H9 (cell line): ENCODE measurements at regions not wholly inside any gene's neighbourhood (a gene's known extent, or its start where the extent isn't known, plus 50 kb on each side); places are given as distances from the start of the nearest gene placed in this dataset.
A peak's percentile ranks its signal among the peaks of the same experiment; 100 is the strongest.

ENCODE experiments used
- DNase-seq: peaks from one replicate; pipeline ENCODE4 v3.0.0-alpha.2; 2017
- H2AFZ ChIP-seq: one replicate; pipeline ENCODE4 v1.6.1; 2013; ENCODE audit warnings: mild to moderate bottlenecking, low read length, control low read depth, moderate library complexity
- H2AK5ac ChIP-seq: 2 replicates; pipeline ENCODE4 v1.6.1; 2013; ENCODE audit warnings: low read length, control low read depth, mixed read lengths; ENCODE audit not compliant: insufficient read length
- H2BK120ac ChIP-seq: one replicate; pipeline ENCODE4 v1.6.1; 2013; ENCODE audit warnings: low read depth, mild to moderate bottlenecking, low read length, control low read depth, inconsistent platforms; ENCODE audit not compliant: poor library complexity, severe bottlenecking
- H2BK12ac ChIP-seq: 2 replicates; pipeline ENCODE4 v1.6.1; 2013; ENCODE audit warnings: low read length, control low read depth, mixed read lengths, low read depth; ENCODE audit not compliant: insufficient read length
- H2BK15ac ChIP-seq: 2 replicates; pipeline ENCODE4 v1.6.1; 2013; ENCODE audit warnings: low read depth, low read length, control low read depth
- H2BK20ac ChIP-seq: one replicate; pipeline ENCODE4 v1.6.1; 2013; ENCODE audit warnings: low read depth, mild to moderate bottlenecking, low read length, control low read depth, inconsistent platforms; ENCODE audit not compliant: poor library complexity, severe bottlenecking
- H2BK5ac ChIP-seq: 2 replicates; pipeline ENCODE4 v1.6.1; 2013; ENCODE audit warnings: low read length, control low read depth, mixed read lengths; ENCODE audit not compliant: insufficient read length
- H3K14ac ChIP-seq: 2 replicates; pipeline ENCODE4 v1.6.1; 2013; ENCODE audit warnings: low read length, control low read depth; ENCODE audit not compliant: insufficient read depth
- H3K18ac ChIP-seq: 2 replicates; pipeline ENCODE4 v1.6.1; 2013; ENCODE audit warnings: low read depth, mild to moderate bottlenecking, mixed read lengths, low read length, control low read depth; ENCODE audit not compliant: insufficient read length
- H3K23ac ChIP-seq: 2 replicates; pipeline ENCODE4 v1.6.1; 2013; ENCODE audit warnings: low read length, control low read depth, mixed read lengths, low read depth; ENCODE audit not compliant: insufficient read length
- H3K23me2 ChIP-seq: 2 replicates; pipeline ENCODE4 v1.6.1; 2013; ENCODE audit warnings: low read depth, mild to moderate bottlenecking, mixed read lengths, low read length, control low read depth; ENCODE audit not compliant: insufficient read length, poor library complexity, severe bottlenecking
- H3K27ac ChIP-seq: 2 replicates; pipeline ENCODE4 v1.5.1; 2013; ENCODE audit warnings: low read length, control low read depth, mixed read lengths, low read depth; ENCODE audit not compliant: insufficient read length
- H3K27me3 ChIP-seq: 2 replicates; pipeline ENCODE4 v1.6.1; 2013; ENCODE audit warnings: low read length, control low read depth, inconsistent platforms; ENCODE audit not compliant: insufficient read depth
- H3K4ac ChIP-seq: 2 replicates; pipeline ENCODE4 v1.6.1; 2013; ENCODE audit warnings: low read depth, mild to moderate bottlenecking, control low read depth, inconsistent platforms, low read length, moderate library complexity
- H3K4me1 ChIP-seq: 2 replicates; pipeline ENCODE4 v1.6.1; 2013; ENCODE audit warnings: low read length, control low read depth, inconsistent platforms; ENCODE audit not compliant: insufficient read depth
- H3K4me2 ChIP-seq: 2 replicates; pipeline ENCODE4 v1.6.1; 2013; ENCODE audit warnings: low read length, control low read depth, mixed read lengths; ENCODE audit not compliant: insufficient read length, insufficient read depth
- H3K56ac ChIP-seq: 2 replicates; pipeline ENCODE4 v1.6.1; 2013; ENCODE audit warnings: low read depth, mild to moderate bottlenecking, mixed read lengths, low read length, control low read depth; ENCODE audit not compliant: insufficient read length
- H3K79me1 ChIP-seq: 2 replicates; pipeline ENCODE4 v1.6.1; 2013; ENCODE audit warnings: low read depth, mild to moderate bottlenecking, moderate library complexity, low read length, control low read depth, inconsistent platforms; ENCODE audit not compliant: insufficient read depth, poor library complexity, severe bottlenecking
- H3K79me2 ChIP-seq: 2 replicates; pipeline ENCODE4 v1.6.1; 2013; ENCODE audit warnings: low read length, control low read depth, inconsistent platforms; ENCODE audit not compliant: insufficient read depth
- H3K9ac ChIP-seq: 2 replicates; pipeline ENCODE4 v1.6.1; 2013; ENCODE audit warnings: low read length, control low read depth, mixed read lengths; ENCODE audit not compliant: insufficient read length; ENCODE audit errors: extremely low read depth
- H3K9me3 ChIP-seq: one replicate; pipeline ENCODE4 v1.6.1; 2013; ENCODE audit warnings: low read depth, low read length, inconsistent platforms; ENCODE audit not compliant: control insufficient read depth
- H3T11ph ChIP-seq: one replicate; pipeline ENCODE4 v1.6.1; 2013; ENCODE audit warnings: mild to moderate bottlenecking, low read length, control low read depth, inconsistent platforms
- H4K20me1 ChIP-seq: one replicate; pipeline ENCODE4 v1.6.1; 2013; ENCODE audit not compliant: control insufficient read depth, insufficient read length, insufficient read depth
- H4K5ac ChIP-seq: 2 replicates; pipeline ENCODE4 v1.6.1; 2013; ENCODE audit warnings: low read depth, mild to moderate bottlenecking, mixed read lengths, low read length, control low read depth; ENCODE audit not compliant: insufficient read length
- H4K8ac ChIP-seq: replicated peaks from 2 replicates; pipeline ENCODE4 v1.6.1; 2013; ENCODE audit warnings: low read length, control low read depth, mixed read lengths, low read depth; ENCODE audit not compliant: insufficient read length
- H4K91ac ChIP-seq: 2 replicates; pipeline ENCODE4 v1.6.1; 2013; ENCODE audit warnings: low read depth, mild to moderate bottlenecking, moderate library complexity, mixed read lengths, low read length, control low read depth; ENCODE audit not compliant: insufficient read length
- H3K27ac Mint-ChIP-seq, 3 experiments: 2 replicates in 2 of 3; 3 replicates in 1 of 3; pipeline ENCODE4 v1.8.0; 2020 to 2021; ENCODE audit warnings: mixed read lengths in 3 of 3, mild to moderate bottlenecking in 1 of 3, moderate library complexity in 1 of 3
- H3K27me3 Mint-ChIP-seq: 2 replicates; pipeline ENCODE4 v1.8.0; 2021; ENCODE audit warnings: low read depth, mild to moderate bottlenecking, moderate library complexity, mixed read lengths
- H3K36me3 Mint-ChIP-seq, 3 experiments: 2 replicates in 2 of 3; 3 replicates in 1 of 3; pipeline ENCODE4 v1.8.0; 2020 to 2021; ENCODE audit warnings: low read depth in 3 of 3, mixed read lengths in 3 of 3; ENCODE audit not compliant: insufficient read depth in 1 of 3
- H3K4me1 Mint-ChIP-seq, 2 experiments: 2 replicates each; pipeline ENCODE4 v1.8.0; 2020; ENCODE audit warnings: mixed read lengths in 2 of 2
- H3K4me3 Mint-ChIP-seq, 2 experiments: 2 replicates in 1 of 2; 3 replicates in 1 of 2; pipeline ENCODE4 v1.8.0; 2020 to 2021; ENCODE audit warnings: mild to moderate bottlenecking in 2 of 2, mixed read lengths in 2 of 2, moderate library complexity in 1 of 2
- H3K9me3 Mint-ChIP-seq, 2 experiments: 2 replicates in 1 of 2; 3 replicates in 1 of 2; pipeline ENCODE4 v1.8.0; 2020; ENCODE audit warnings: mild to moderate bottlenecking in 2 of 2, mixed read lengths in 2 of 2, moderate library complexity in 1 of 2
- CTCF ChIP-seq: fragments of 200-600 bp; sonication (generic); conservative IDR thresholded peaks from 3 replicates; pipeline ENCODE4 v1.8.0; 2021; ENCODE audit warnings: antibody characterized with exemption, mild to moderate bottlenecking
- whole genome bisulfite sequencing: extraction: QIAGEN DNeasy Blood & Tissue Kit; methylation state at CpG from one replicate; pipeline ENCODE4 v1.1.7; 2013; ENCODE audit warnings: missing lambda C conversion rate, low lambda C conversion rate, mixed read lengths; ENCODE audit not compliant: insufficient read length; ENCODE audit errors: extremely low coverage; 5-methylcytosine and 5-hydroxymethylcytosine counted together

- Histone ChIP-seq H3K4me1 (0 out of 2 replicates have a peak, but pooled peaks cover 4% of the 10 kb centered on the region), H4K20me1 (no peaks in the 10 kb centered on the region), H3K79me1 (no peaks in the 10 kb centered on the region), H3K18ac (no peak overlapping the region), H3K4ac (no peak overlapping the region), H2BK12ac (no peak overlapping the region), H3K14ac (no peak overlapping the region), H3T11ph (no peak overlapping the region), H3K23me2 (no peaks in the 10 kb centered on the region), H2BK5ac (no peak overlapping the region), H3K9me3 (no peaks in the 10 kb centered on the region), H4K91ac (no peak overlapping the region), H2AFZ (no peak overlapping the region), H2BK20ac (no peak overlapping the region), H4K5ac (no peak overlapping the region), H3K79me2 (no peaks in the 10 kb centered on the region), H4K8ac (no peak overlapping the region), H3K9ac (no peak overlapping the region), H3K27ac (no peak overlapping the region), H2BK15ac (no peak overlapping the region), H2AK5ac (no peak overlapping the region), H3K27me3 (no peaks in the 10 kb centered on the region), H3K4me2 (no peak overlapping the region), H3K56ac (no peak overlapping the region), H3K23ac (no peak overlapping the region), H2BK120ac (no peak overlapping the region)
- H3K9me3 Mint-ChIP-seq: no peaks in the 10 kb centered on the region; a peak in 2 of 5 replicates
- no peak for TF ChIP-seq CTCF
- H3K36me3 Mint-ChIP-seq: peaks cover 0 to 4% (median 0%) of the 10 kb centered on the region in 3 experiments; a peak in 1 of 7 replicates
- no peaks in the 10 kb centered on the region for H3K27me3 Mint-ChIP-seq
- 0 out of 7 replicates have a peak overlapping the region, but pooled peaks of 1 of the 3 experiments have one; percentile 56 for H3K27ac Mint-ChIP-seq
- no peak overlapping the region for H3K4me3 Mint-ChIP-seq
- H3K4me1 Mint-ChIP-seq: peaks cover 22 to 30% of the 10 kb centered on the region in 2 experiments
- DNase-seq: no peak
- no CpG with 5 or more reads among the region's 3 CpGs for WGBS
Measured at GRCh38 chr5:71924980-71925379, 182.3 kb upstream of the MAP1B start.
